GM10248 (cell line): ENCODE measurements at regions not wholly inside any gene's neighbourhood (a gene's known extent, or its start where the extent isn't known, plus 50 kb on each side); places are given as distances from the start of the nearest gene placed in this dataset.
"Not testable (repeated sequence)": the region's sequence is repeated elsewhere in the genome, so short reads cannot be mapped to it uniquely, and the experiment has no call there.

Experiments used
- CTCF ChIA-PET: fragments of 300-600 bp; sonication (Branson Sonifier 250); formaldehyde crosslinking; extraction: SDS; loops from one replicate; lab custom pipeline; 2021; ENCODE audit warnings: antibody characterized with exemption; lab: Yijun Ruan, JAX
- POLR2A ChIA-PET: fragments of 350-650 bp; sonication (Branson Sonifier 250); formaldehyde crosslinking; extraction: SDS; loops from one replicate; lab custom pipeline; 2020; ENCODE audit warnings: antibody characterized with exemption; lab: Yijun Ruan, JAX
- DNase-seq: peaks from one replicate; pipeline ENCODE4 v3.0.0; 2012; ENCODE audit errors: extremely low spot score
- TF ChIP-seq, protein P1 (sequence below): IDR thresholded peaks from 2 replicates; pipeline ENCODE4 v1.5.1; 2012; ENCODE audit warnings: mild to moderate bottlenecking, low read depth; ENCODE audit errors: extremely low read depth, missing control alignments, control extremely low read depth

DNA sequence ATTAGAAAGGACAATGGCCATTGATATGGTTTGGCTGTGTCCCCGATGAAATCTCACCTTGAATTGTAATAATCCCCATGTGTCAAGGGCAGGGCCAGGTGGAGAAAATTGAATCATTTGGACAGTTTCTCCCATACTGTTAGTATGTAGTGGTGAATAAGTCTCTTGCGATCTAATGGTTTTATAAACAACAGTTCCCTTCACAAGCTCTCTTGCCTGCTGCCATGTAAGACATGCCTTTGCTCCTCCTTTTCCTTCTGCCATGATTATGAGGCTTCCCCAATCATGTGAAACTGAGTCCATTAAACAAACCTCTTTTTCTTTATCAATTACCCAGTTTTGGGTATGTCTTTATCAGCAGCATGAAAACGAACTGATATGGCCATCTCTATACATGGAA lies 302.7 kb downstream of the SFMBT2 start:
- DNase-seq = no peak
- ChIA-PET POLR2A (no interaction called here), CTCF (interaction anchor here (1.7 to 2.1 kb wide), 2 partner anchors 14 to 32 kb away, joined by 3 to 10 read pairs; no protein-coding TSS in a partner anchor)
- TF ChIP-seq, protein P1, sequence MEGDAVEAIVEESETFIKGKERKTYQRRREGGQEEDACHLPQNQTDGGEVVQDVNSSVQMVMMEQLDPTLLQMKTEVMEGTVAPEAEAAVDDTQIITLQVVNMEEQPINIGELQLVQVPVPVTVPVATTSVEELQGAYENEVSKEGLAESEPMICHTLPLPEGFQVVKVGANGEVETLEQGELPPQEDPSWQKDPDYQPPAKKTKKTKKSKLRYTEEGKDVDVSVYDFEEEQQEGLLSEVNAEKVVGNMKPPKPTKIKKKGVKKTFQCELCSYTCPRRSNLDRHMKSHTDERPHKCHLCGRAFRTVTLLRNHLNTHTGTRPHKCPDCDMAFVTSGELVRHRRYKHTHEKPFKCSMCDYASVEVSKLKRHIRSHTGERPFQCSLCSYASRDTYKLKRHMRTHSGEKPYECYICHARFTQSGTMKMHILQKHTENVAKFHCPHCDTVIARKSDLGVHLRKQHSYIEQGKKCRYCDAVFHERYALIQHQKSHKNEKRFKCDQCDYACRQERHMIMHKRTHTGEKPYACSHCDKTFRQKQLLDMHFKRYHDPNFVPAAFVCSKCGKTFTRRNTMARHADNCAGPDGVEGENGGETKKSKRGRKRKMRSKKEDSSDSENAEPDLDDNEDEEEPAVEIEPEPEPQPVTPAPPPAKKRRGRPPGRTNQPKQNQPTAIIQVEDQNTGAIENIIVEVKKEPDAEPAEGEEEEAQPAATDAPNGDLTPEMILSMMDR = no peak

DNA sequence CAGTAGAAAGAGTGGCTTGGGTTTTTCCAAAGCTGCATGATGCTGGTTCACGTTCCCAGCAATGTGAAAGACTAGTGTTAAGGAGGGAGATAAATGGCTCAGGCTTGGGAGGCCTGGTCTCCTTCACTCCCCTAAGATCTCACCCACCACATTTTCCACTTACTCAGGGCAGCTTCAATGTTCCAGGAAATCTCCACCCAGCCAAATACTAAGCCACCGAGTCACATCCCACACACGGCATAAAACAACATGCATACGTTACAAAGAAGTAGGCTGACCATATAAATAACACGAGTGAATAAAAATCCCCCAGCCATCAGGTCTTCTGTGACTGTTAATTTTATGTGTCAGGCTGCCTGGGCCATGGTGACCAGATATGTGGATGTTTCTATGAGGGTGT lies 303.5 kb downstream of the SFMBT2 start:
- CTCF ChIA-PET = no interaction called here
- TF ChIP-seq, protein P1 = no peak
- no peak for DNase-seq
- POLR2A ChIA-PET = no interaction called here

- CTCF ChIA-PET = interaction anchor here (0.9 to 1.8 kb wide), 2 partner anchors 11 to 17 kb away, joined by 4 to 5 read pairs; no protein-coding TSS in a partner anchor
- POLR2A ChIA-PET, DNase-seq: not testable (repeated sequence)
Observed at GRCh38 chr10:7104379-7104778, 306.5 kb downstream of the SFMBT2 start.

DNA sequence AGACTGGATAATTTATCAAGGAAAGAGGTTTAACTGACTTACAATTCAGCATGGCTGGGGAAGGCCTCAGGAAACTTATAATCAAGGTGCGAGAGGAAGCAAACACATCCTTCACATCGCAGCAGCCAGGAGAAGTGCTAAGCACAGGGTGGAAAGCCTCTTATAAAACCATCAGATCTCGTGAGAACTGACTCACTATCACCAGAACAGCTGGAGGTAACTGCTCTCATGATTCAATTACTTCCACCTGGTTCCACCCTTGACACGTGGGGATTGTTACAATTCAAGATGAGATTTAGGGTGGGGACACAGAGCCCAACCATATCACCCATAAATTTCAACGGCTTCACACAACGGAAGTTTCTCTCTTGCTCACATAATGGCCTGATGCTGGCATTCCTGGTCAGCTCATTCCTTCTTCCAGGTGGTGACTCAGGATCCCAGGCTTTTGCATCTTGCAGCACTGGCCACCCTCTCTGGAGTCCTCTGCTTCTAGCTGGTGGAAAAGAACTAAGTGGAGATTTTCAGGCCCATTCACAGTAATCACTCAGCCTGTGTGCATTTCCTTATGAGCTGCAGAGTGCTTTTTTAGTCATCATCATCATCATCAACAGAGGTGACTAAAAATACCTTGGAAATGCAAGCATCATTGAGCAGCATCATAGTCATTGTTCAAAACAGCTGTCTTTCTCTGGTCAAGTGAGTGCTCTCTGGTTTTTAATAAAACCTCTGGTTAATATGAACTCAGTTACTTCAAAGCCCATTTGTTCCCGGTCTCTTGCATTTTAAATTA lies 308.1 kb downstream of the SFMBT2 start:
- POLR2A ChIA-PET = no interaction called here
- CTCF ChIA-PET = interaction anchor here (0.8 to 1.8 kb wide), 5 partner anchors 9 to 19 kb away, joined by 4 to 11 read pairs (median 4); no protein-coding TSS in a partner anchor
- TF ChIP-seq, protein P1 = no peak
- no peak for DNase-seq

GRCh38 chr10:7102084-7102483 lies 308.8 kb downstream of the SFMBT2 start:
- ChIA-PET POLR2A (no interaction called here), CTCF (interaction anchor here (1.7 kb wide), 2 partner anchors 10 to 19 kb away, joined by 5 to 11 read pairs; no protein-coding TSS in a partner anchor)
- DNase-seq = no peak
- TF ChIP-seq, protein P1 = no peak

GRCh38 chr10:7101451-7101850 lies 309.4 kb downstream of the SFMBT2 start:
- CTCF ChIA-PET = interaction anchor here (1.2 to 1.7 kb wide), 3 partner anchors 9 to 20 kb away, joined by 3 to 11 read pairs (median 5); no protein-coding TSS in a partner anchor

More at GRCh38 chr10:7101451-7101850, 309.4 kb downstream of the SFMBT2 start:
- TF ChIP-seq, protein P1 = no peak
- POLR2A ChIA-PET = no interaction called here
- no peak for DNase-seq
